HepG2 (cell line): ENCODE measurements at regions not wholly inside any gene's neighbourhood (a gene's known extent, or its start where the extent isn't known, plus 50 kb on each side); places are given as distances from the start of the nearest gene placed in this dataset.

Experiments
- CCDC6 ChIP-seq: sonication (generic); formaldehyde crosslinking; IDR thresholded peaks from 2 replicates; pipeline ENCODE4 v1.8.1; 2022; ENCODE audit warnings: mild to moderate bottlenecking, missing genetic modification reagents, moderate library complexity
- CENPT ChIP-seq: sonication (generic); formaldehyde crosslinking; IDR thresholded peaks from 2 replicates; pipeline ENCODE4 v1.8.0; 2022; ENCODE audit warnings: low read depth, mild to moderate bottlenecking, moderate library complexity, missing genetic modification reagents
- EED ChIP-seq: sonication (generic); formaldehyde crosslinking; IDR thresholded peaks from 2 replicates; pipeline ENCODE4 v1.5.0; 2020; ENCODE audit warnings: mild to moderate bottlenecking, missing genetic modification reagents
- NCOA1 ChIP-seq: sonication (generic); formaldehyde crosslinking; IDR thresholded peaks from 2 replicates; pipeline ENCODE4 v1.9.0; 2021; ENCODE audit warnings: missing genetic modification reagents
- RORA ChIP-seq: sonication (generic); formaldehyde crosslinking; IDR thresholded peaks from 2 replicates; pipeline ENCODE4 v1.5.0; 2020; ENCODE audit warnings: mild to moderate bottlenecking, missing genetic modification reagents, moderate library complexity
- RXRB ChIP-seq: IDR thresholded peaks from 2 replicates; pipeline ENCODE4 v1.6.1; 2016; ENCODE audit warnings: borderline replicate concordance, missing genetic modification reagents, missing compliant biosample characterization
- ZNF619 ChIP-seq: sonication (generic); formaldehyde crosslinking; IDR thresholded peaks from 2 replicates; pipeline ENCODE4 v1.4.0; 2020; ENCODE audit warnings: mild to moderate bottlenecking, missing genetic modification reagents
- TF ChIP-seq, protein P1 (sequence below), 2 experiments: IDR thresholded peaks; 2 replicates each; pipeline ENCODE4 v1.6.1; 2011 to 2012; ENCODE audit warnings: low read length in 2 of 2, borderline replicate concordance in 1 of 2, low read depth in 1 of 2, mild to moderate bottlenecking in 1 of 2, moderate library complexity in 1 of 2
- TF ChIP-seq, protein P2 (sequence below): sonication (generic); formaldehyde crosslinking; IDR thresholded peaks from 2 replicates; pipeline ENCODE4 v1.4.0; 2020; ENCODE audit warnings: missing genetic modification reagents
- TF ChIP-seq, protein P3 (sequence below): sonication (generic); formaldehyde crosslinking; IDR thresholded peaks from 2 replicates; pipeline ENCODE4 v1.4.0; 2020; ENCODE audit warnings: missing genetic modification reagents
- TF ChIP-seq, protein P4 (sequence below): sonication (generic); formaldehyde crosslinking; IDR thresholded peaks from 2 replicates; pipeline ENCODE4 v1.5.1; 2020; ENCODE audit warnings: mild to moderate bottlenecking, moderate library complexity, missing genetic modification reagents
- TF ChIP-seq, protein P5 (sequence below): sonication (generic); formaldehyde crosslinking; IDR thresholded peaks from 2 replicates; pipeline ENCODE4 v1.4.0; 2020; ENCODE audit warnings: mild to moderate bottlenecking, missing genetic modification reagents

DNA sequence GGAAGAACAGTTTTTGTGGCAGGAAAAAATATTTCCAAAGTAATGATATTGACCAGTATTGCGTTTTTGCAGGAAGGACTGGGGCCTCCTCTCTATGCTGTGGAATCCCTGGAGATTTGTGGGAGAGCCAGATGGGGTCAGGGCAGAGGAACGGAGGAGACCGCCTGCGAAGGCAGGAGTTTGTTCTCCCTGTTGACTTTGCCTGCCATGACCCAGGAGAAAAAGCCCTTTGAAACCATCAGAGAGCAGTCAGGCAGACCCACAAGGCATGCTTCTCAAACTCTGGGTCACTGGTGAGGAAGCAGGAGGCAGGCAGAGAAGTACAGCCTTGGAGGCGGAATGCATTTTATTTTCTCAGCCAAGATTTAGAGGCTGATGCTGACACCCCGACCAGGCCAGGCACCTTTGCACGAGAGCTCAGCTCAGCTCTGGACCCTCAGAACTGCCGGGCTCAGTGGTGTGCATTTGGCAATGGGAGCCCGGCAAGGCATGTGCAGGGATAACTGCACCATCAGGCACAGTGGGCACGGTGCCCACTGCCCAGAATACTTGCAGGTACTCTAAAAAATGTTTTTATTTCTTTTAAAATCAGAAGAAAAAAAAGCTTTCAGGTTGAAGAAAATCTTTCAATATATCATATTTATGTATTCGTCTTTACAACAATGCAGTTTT lies 410.4 kb downstream of the RPS24 start (continued):
- TF ChIP-seq NCOA1, result peak; percentile 61; the same call in 1 of the 2 replicates
- TF ChIP-seq, protein P1, sequence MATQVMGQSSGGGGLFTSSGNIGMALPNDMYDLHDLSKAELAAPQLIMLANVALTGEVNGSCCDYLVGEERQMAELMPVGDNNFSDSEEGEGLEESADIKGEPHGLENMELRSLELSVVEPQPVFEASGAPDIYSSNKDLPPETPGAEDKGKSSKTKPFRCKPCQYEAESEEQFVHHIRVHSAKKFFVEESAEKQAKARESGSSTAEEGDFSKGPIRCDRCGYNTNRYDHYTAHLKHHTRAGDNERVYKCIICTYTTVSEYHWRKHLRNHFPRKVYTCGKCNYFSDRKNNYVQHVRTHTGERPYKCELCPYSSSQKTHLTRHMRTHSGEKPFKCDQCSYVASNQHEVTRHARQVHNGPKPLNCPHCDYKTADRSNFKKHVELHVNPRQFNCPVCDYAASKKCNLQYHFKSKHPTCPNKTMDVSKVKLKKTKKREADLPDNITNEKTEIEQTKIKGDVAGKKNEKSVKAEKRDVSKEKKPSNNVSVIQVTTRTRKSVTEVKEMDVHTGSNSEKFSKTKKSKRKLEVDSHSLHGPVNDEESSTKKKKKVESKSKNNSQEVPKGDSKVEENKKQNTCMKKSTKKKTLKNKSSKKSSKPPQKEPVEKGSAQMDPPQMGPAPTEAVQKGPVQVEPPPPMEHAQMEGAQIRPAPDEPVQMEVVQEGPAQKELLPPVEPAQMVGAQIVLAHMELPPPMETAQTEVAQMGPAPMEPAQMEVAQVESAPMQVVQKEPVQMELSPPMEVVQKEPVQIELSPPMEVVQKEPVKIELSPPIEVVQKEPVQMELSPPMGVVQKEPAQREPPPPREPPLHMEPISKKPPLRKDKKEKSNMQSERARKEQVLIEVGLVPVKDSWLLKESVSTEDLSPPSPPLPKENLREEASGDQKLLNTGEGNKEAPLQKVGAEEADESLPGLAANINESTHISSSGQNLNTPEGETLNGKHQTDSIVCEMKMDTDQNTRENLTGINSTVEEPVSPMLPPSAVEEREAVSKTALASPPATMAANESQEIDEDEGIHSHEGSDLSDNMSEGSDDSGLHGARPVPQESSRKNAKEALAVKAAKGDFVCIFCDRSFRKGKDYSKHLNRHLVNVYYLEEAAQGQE (IDR thresholded peaks at IDR 0.05; ENCODE audit: borderline replicate concordance in 1 of 2, low read depth in 1 of 2, low read length in 2 of 2), result no peak
- TF ChIP-seq, protein P2, sequence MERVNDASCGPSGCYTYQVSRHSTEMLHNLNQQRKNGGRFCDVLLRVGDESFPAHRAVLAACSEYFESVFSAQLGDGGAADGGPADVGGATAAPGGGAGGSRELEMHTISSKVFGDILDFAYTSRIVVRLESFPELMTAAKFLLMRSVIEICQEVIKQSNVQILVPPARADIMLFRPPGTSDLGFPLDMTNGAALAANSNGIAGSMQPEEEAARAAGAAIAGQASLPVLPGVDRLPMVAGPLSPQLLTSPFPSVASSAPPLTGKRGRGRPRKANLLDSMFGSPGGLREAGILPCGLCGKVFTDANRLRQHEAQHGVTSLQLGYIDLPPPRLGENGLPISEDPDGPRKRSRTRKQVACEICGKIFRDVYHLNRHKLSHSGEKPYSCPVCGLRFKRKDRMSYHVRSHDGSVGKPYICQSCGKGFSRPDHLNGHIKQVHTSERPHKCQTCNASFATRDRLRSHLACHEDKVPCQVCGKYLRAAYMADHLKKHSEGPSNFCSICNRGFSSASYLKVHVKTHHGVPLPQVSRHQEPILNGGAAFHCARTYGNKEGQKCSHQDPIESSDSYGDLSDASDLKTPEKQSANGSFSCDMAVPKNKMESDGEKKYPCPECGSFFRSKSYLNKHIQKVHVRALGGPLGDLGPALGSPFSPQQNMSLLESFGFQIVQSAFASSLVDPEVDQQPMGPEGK (CRISPR knock-in tag), result no peak
- TF ChIP-seq, protein P3, sequence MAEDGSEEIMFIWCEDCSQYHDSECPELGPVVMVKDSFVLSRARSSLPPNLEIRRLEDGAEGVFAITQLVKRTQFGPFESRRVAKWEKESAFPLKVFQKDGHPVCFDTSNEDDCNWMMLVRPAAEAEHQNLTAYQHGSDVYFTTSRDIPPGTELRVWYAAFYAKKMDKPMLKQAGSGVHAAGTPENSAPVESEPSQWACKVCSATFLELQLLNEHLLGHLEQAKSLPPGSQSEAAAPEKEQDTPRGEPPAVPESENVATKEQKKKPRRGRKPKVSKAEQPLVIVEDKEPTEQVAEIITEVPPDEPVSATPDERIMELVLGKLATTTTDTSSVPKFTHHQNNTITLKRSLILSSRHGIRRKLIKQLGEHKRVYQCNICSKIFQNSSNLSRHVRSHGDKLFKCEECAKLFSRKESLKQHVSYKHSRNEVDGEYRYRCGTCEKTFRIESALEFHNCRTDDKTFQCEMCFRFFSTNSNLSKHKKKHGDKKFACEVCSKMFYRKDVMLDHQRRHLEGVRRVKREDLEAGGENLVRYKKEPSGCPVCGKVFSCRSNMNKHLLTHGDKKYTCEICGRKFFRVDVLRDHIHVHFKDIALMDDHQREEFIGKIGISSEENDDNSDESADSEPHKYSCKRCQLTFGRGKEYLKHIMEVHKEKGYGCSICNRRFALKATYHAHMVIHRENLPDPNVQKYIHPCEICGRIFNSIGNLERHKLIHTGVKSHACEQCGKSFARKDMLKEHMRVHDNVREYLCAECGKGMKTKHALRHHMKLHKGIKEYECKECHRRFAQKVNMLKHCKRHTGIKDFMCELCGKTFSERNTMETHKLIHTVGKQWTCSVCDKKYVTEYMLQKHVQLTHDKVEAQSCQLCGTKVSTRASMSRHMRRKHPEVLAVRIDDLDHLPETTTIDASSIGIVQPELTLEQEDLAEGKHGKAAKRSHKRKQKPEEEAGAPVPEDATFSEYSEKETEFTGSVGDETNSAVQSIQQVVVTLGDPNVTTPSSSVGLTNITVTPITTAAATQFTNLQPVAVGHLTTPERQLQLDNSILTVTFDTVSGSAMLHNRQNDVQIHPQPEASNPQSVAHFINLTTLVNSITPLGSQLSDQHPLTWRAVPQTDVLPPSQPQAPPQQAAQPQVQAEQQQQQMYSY (CRISPR knock-in tag), result no peak
- TF ChIP-seq, protein P4, sequence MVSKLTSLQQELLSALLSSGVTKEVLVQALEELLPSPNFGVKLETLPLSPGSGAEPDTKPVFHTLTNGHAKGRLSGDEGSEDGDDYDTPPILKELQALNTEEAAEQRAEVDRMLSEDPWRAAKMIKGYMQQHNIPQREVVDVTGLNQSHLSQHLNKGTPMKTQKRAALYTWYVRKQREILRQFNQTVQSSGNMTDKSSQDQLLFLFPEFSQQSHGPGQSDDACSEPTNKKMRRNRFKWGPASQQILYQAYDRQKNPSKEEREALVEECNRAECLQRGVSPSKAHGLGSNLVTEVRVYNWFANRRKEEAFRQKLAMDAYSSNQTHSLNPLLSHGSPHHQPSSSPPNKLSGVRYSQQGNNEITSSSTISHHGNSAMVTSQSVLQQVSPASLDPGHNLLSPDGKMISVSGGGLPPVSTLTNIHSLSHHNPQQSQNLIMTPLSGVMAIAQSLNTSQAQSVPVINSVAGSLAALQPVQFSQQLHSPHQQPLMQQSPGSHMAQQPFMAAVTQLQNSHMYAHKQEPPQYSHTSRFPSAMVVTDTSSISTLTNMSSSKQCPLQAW (CRISPR knock-in tag), result peak; percentile 41; the same call in 1 of the 2 replicates
- TF ChIP-seq RXRB (CRISPR knock-in tag), result peak; percentile 76
- no peak for TF ChIP-seq RORA
- TF ChIP-seq, protein P5, sequence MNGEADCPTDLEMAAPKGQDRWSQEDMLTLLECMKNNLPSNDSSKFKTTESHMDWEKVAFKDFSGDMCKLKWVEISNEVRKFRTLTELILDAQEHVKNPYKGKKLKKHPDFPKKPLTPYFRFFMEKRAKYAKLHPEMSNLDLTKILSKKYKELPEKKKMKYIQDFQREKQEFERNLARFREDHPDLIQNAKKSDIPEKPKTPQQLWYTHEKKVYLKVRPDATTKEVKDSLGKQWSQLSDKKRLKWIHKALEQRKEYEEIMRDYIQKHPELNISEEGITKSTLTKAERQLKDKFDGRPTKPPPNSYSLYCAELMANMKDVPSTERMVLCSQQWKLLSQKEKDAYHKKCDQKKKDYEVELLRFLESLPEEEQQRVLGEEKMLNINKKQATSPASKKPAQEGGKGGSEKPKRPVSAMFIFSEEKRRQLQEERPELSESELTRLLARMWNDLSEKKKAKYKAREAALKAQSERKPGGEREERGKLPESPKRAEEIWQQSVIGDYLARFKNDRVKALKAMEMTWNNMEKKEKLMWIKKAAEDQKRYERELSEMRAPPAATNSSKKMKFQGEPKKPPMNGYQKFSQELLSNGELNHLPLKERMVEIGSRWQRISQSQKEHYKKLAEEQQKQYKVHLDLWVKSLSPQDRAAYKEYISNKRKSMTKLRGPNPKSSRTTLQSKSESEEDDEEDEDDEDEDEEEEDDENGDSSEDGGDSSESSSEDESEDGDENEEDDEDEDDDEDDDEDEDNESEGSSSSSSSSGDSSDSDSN, result no peak
- TF ChIP-seq EED (CRISPR knock-in tag), result no peak
- TF ChIP-seq CENPT (CRISPR knock-in tag), result no peak
- TF ChIP-seq ZNF619 (CRISPR knock-in tag), result no peak
- TF ChIP-seq CCDC6 (CRISPR knock-in tag), result no peak
